H1 (cell line): ENCODE measurements at regions not wholly inside any gene's neighbourhood (a gene's known extent, or its start where the extent isn't known, plus 50 kb on each side); places are given as distances from the start of the nearest gene placed in this dataset.

Source experiments
- CTCF ChIA-PET: fragments of 300-600 bp; sonication (Branson Sonifier 250); formaldehyde crosslinking; loops from one replicate; lab custom pipeline; 2021; ENCODE audit not compliant: partially characterized antibody; lab: Charles Lee
- POLR2A ChIA-PET: fragments of 300-600 bp; sonication (Branson Sonifier 250); formaldehyde crosslinking; loops from one replicate; lab custom pipeline; 2021; ENCODE audit warnings: inconsistent platforms; ENCODE audit not compliant: partially characterized antibody; lab: Charles Lee
- DNase-seq, 2 experiments: peaks; one replicate each; pipeline versions ENCODE4 v3.0.0 to v3.0.0-alpha.2; 2010 to 2022; ENCODE audit warnings: low spot score in 2 of 2, low read depth in 1 of 2, mixed read lengths in 1 of 2
- FAIRE-seq: peaks from 2 replicates; lab custom pipeline; 2011; peaks lifted over from hg19 to GRCh38; lab: Jason Lieb, UNC
- H2AFZ ChIP-seq: 2 replicates; pipeline ENCODE4 v1.8.1; 2012; ENCODE audit warnings: low read length, inconsistent platforms
- H2AK5ac ChIP-seq: 2 replicates; pipeline ENCODE4 v1.6.1; 2013; ENCODE audit warnings: low read depth, low read length
- H2BK120ac ChIP-seq: replicated peaks from 2 replicates; pipeline ENCODE3; 2013; ENCODE audit warnings: low read depth, low read length, inconsistent platforms
- H2BK12ac ChIP-seq: 2 replicates; pipeline ENCODE4 v1.6.1; 2013; ENCODE audit warnings: low read depth, low read length
- H2BK15ac ChIP-seq: 2 replicates; pipeline ENCODE4 v1.6.1; 2013; ENCODE audit warnings: low read length
- H2BK20ac ChIP-seq: 2 replicates; pipeline ENCODE4 v1.6.1; 2013; ENCODE audit warnings: low read length
- H2BK5ac ChIP-seq: 2 replicates; pipeline ENCODE4 v1.6.1; 2013; ENCODE audit warnings: low read depth, low read length
- H3K14ac ChIP-seq: 2 replicates; pipeline ENCODE4 v1.6.1; 2013; ENCODE audit warnings: inconsistent platforms; ENCODE audit not compliant: insufficient read length
- H3K18ac ChIP-seq: 2 replicates; pipeline ENCODE4 v1.6.1; 2013; ENCODE audit warnings: low read length; ENCODE audit errors: extremely low read depth
- H3K23ac ChIP-seq: 2 replicates; pipeline ENCODE4 v1.6.1; 2013; ENCODE audit warnings: inconsistent platforms; ENCODE audit not compliant: insufficient read length
- H3K23me2 ChIP-seq: 2 replicates; pipeline ENCODE4 v1.6.1; 2013; ENCODE audit warnings: low read depth, low read length
- H3K27ac ChIP-seq: 2 replicates; pipeline ENCODE4 v1.6.1; 2011; ENCODE audit warnings: low read depth, low read length, inconsistent platforms
- H3K27me3 ChIP-seq, 4 experiments: replicated peaks in 1 of 4; 1 replicate in 1 of 4; 2 replicates in 3 of 4; pipeline versions ENCODE4 v1.6.1 to v1.8.1; 2011 to 2013; ENCODE audit warnings: low read length in 3 of 4, mild to moderate bottlenecking in 3 of 4, inconsistent platforms in 2 of 4, mixed read lengths in 2 of 4, moderate library complexity in 1 of 4; ENCODE audit not compliant: control insufficient read depth in 3 of 4, insufficient read depth in 3 of 4; ENCODE audit errors: extremely low read depth in 1 of 4
- H3K36me3 ChIP-seq, 4 experiments: 2 replicates each; pipeline versions ENCODE4 v1.6.1 to v1.8.1; 2011 to 2013; ENCODE audit warnings: mild to moderate bottlenecking in 4 of 4, low read length in 3 of 4, moderate library complexity in 2 of 4, control low read depth in 1 of 4, inconsistent platforms in 1 of 4; ENCODE audit not compliant: insufficient read depth in 4 of 4, control insufficient read depth in 2 of 4
- H3K4ac ChIP-seq: replicated peaks from 2 replicates; pipeline ENCODE3; 2013; ENCODE audit warnings: low read length, low read depth, mixed read lengths, inconsistent platforms; ENCODE audit not compliant: insufficient read length
- H3K4me1 ChIP-seq, 4 experiments: replicated peaks in 1 of 4; 1 replicate in 1 of 4; 2 replicates in 3 of 4; pipeline versions ENCODE4 v1.6.1 to v1.8.1; 2011 to 2013; ENCODE audit warnings: low read length in 3 of 4, inconsistent platforms in 2 of 4, mixed read lengths in 1 of 4; ENCODE audit not compliant: insufficient read depth in 4 of 4, control insufficient read depth in 3 of 4
- H3K4me2 ChIP-seq, 2 experiments: 2 replicates each; pipeline versions ENCODE4 v1.6.1 to v1.8.1; 2011 to 2013; ENCODE audit warnings: low read depth in 2 of 2, low read length in 2 of 2, control low read depth in 1 of 2, inconsistent platforms in 1 of 2, mild to moderate bottlenecking in 1 of 2; ENCODE audit not compliant: insufficient read depth in 1 of 2
- H3K4me3 ChIP-seq, 4 experiments: fragments of 200-600, 300-600 bp in 1 of 4; sonication (generic), shearing (Covaris generic), sonication (Bioruptor Twin) in 1 of 4; 2 replicates each; pipeline versions ENCODE4 v1.5.1 to v1.8.1; 2011 to 2016; ENCODE audit warnings: low read length in 4 of 4, low read depth in 3 of 4, control low read depth in 2 of 4, inconsistent platforms in 2 of 4, mild to moderate bottlenecking in 2 of 4, mixed read lengths in 1 of 4, moderate library complexity in 1 of 4; ENCODE audit not compliant: insufficient read depth in 2 of 4; ENCODE audit errors: extremely low read depth in 1 of 4
- H3K56ac ChIP-seq: replicated peaks from 2 replicates; pipeline ENCODE3; 2013; ENCODE audit warnings: low read depth, mild to moderate bottlenecking, mixed read lengths, low read length, inconsistent platforms; ENCODE audit not compliant: insufficient read length
- H3K79me1 ChIP-seq: 2 replicates; pipeline ENCODE4 v1.6.1; 2013; ENCODE audit warnings: low read depth, low read length, control low read depth
- H3K79me2 ChIP-seq, 2 experiments: 2 replicates each; pipeline versions ENCODE4 v1.6.1 to v1.8.1; 2012 to 2013; ENCODE audit warnings: low read length in 2 of 2, mild to moderate bottlenecking in 2 of 2, inconsistent platforms in 1 of 2; ENCODE audit not compliant: insufficient read depth in 2 of 2, control insufficient read depth in 1 of 2
- H3K9ac ChIP-seq, 4 experiments: replicated peaks in 1 of 4; 1 replicate in 1 of 4; 2 replicates in 3 of 4; pipeline versions ENCODE4 v1.6.1 to v1.8.1; 2011 to 2013; ENCODE audit warnings: low read depth in 3 of 4, low read length in 3 of 4, control low read depth in 2 of 4, mild to moderate bottlenecking in 2 of 4, moderate library complexity in 2 of 4, inconsistent platforms in 1 of 4; ENCODE audit errors: extremely low read depth in 1 of 4
- H3K9me3 ChIP-seq, 2 experiments: 2 replicates each; pipeline versions ENCODE4 v1.6.1 to v1.8.1; 2012 to 2013; ENCODE audit warnings: mild to moderate bottlenecking in 2 of 2, moderate library complexity in 2 of 2, control low read depth in 1 of 2, inconsistent platforms in 1 of 2, low read depth in 1 of 2, low read length in 1 of 2, mixed read lengths in 1 of 2; ENCODE audit not compliant: insufficient read depth in 2 of 2
- H4K20me1 ChIP-seq, 2 experiments: replicated peaks in 1 of 2; 2 replicates each; pipeline versions ENCODE3 to v1.8.1; 2011 to 2013; ENCODE audit warnings: inconsistent platforms in 2 of 2, low read length in 2 of 2, mild to moderate bottlenecking in 1 of 2; ENCODE audit not compliant: insufficient read depth in 2 of 2, control insufficient read depth in 1 of 2
- H4K5ac ChIP-seq: 2 replicates; pipeline ENCODE4 v1.6.1; 2013; ENCODE audit warnings: low read length, low read depth, mixed read lengths, inconsistent platforms; ENCODE audit not compliant: insufficient read length
- H4K8ac ChIP-seq: 2 replicates; pipeline ENCODE4 v1.8.0; 2013; ENCODE audit warnings: mild to moderate bottlenecking, moderate library complexity, low read length, inconsistent platforms; ENCODE audit not compliant: insufficient read depth; ENCODE audit errors: extremely low read depth
- H4K91ac ChIP-seq: replicated peaks from 2 replicates; pipeline ENCODE3; 2013; ENCODE audit warnings: low read length, mixed read lengths, inconsistent platforms; ENCODE audit not compliant: insufficient read length
- BCL11A ChIP-seq, 2 experiments: IDR thresholded peaks; one replicate each; pipeline ENCODE4 v1.6.1; 2011; ENCODE audit warnings: low read depth in 2 of 2, low read length in 2 of 2, mild to moderate bottlenecking in 2 of 2
- CBX5 ChIP-seq: fragments of 300-800, 300-1000 bp; sonication (generic); IDR thresholded peaks from 2 replicates; pipeline ENCODE4 v1.7.1; 2016; ENCODE audit warnings: antibody characterized with exemption, low read length, low read depth
- CHD2 ChIP-seq: IDR thresholded peaks from 2 replicates; pipeline ENCODE4 v1.6.1; 2012; ENCODE audit warnings: low read length, improper control_type of control experiment
- CREB1 ChIP-seq: IDR thresholded peaks from 2 replicates; pipeline ENCODE4 v1.6.1; 2012; ENCODE audit warnings: inconsistent platforms
- EZH2 ChIP-seq: fragments of 200-600 bp; sonication (generic); IDR thresholded peaks from 2 replicates; pipeline ENCODE4 v1.7.1; 2012; ENCODE audit warnings: low read depth, mild to moderate bottlenecking, moderate library complexity, low read length, inconsistent platforms; ENCODE audit not compliant: severe bottlenecking
- GTF2F1 ChIP-seq: IDR thresholded peaks from 2 replicates; pipeline ENCODE4 v1.6.1; 2012; ENCODE audit warnings: low read depth, low read length, improper control_type of control experiment, borderline replicate concordance
- HDAC2 ChIP-seq, 2 experiments: fragments of 300-600 bp in 1 of 2; sonication (generic) in 1 of 2; IDR thresholded peaks; 2 replicates each; pipeline ENCODE4 v1.6.1; 2011 to 2012; ENCODE audit warnings: low read depth in 2 of 2, low read length in 2 of 2, mild to moderate bottlenecking in 2 of 2, moderate library complexity in 2 of 2, borderline replicate concordance in 1 of 2, inconsistent platforms in 1 of 2
- MAFK ChIP-seq: IDR thresholded peaks from 2 replicates; pipeline ENCODE4 v1.6.1; 2012; ENCODE audit warnings: low read depth, mild to moderate bottlenecking, improper control_type of control experiment, low read length
- POLR2A ChIP-seq, 2 experiments: IDR thresholded peaks; 1 replicate in 1 of 2; 2 replicates in 1 of 2; pipeline ENCODE4 v1.6.1; 2011; ENCODE audit warnings: low read depth in 2 of 2, low read length in 2 of 2, mild to moderate bottlenecking in 2 of 2; ENCODE audit errors: control extremely low read depth in 1 of 2
- RFX5 ChIP-seq: IDR thresholded peaks from 2 replicates; pipeline ENCODE4 v1.6.1; 2011; ENCODE audit warnings: low read depth, low read length, improper control_type of control experiment, borderline replicate concordance
- SP4 ChIP-seq: IDR thresholded peaks from 2 replicates; pipeline ENCODE4 v1.6.1; 2012; ENCODE audit warnings: low read length, inconsistent platforms
- TAF7 ChIP-seq: optimal IDR thresholded peaks from 2 replicates; pipeline ENCODE3; 2011; ENCODE audit warnings: low read depth, mild to moderate bottlenecking, inconsistent platforms, low read length, moderate library complexity, borderline replicate concordance
- TEAD4 ChIP-seq: IDR thresholded peaks from 2 replicates; pipeline ENCODE4 v1.6.1; 2012; ENCODE audit warnings: low read depth, low read length, inconsistent platforms, mixed read lengths
- ZNF274 ChIP-seq: IDR thresholded peaks from 2 replicates; pipeline ENCODE4 v1.7.0; 2012; ENCODE audit warnings: low read length, borderline replicate concordance; ENCODE audit errors: extremely low read depth
- WGBS, 2 experiments: shearing (Covaris generic) in 1 of 2; methylation state at CpG; one replicate each; pipeline versions ENCODE4 v1.1.6 to v1.1.7; 2013 to 2015; ENCODE audit warnings: low lambda C conversion rate in 2 of 2, mixed read lengths in 2 of 2, inconsistent platforms in 1 of 2, low coverage in 1 of 2, missing lambda C conversion rate in 1 of 2; ENCODE audit not compliant: insufficient replicate concordance in 2 of 2, insufficient coverage in 1 of 2, insufficient read length in 1 of 2; ENCODE audit errors: extremely low coverage in 1 of 2, missing lambda C conversion rate in 1 of 2; 5-methylcytosine and 5-hydroxymethylcytosine counted together
- TF ChIP-seq, protein P1 (sequence below): IDR thresholded peaks from 2 replicates; pipeline ENCODE4 v1.6.1; 2012; ENCODE audit warnings: low read length, inconsistent platforms

DNA sequence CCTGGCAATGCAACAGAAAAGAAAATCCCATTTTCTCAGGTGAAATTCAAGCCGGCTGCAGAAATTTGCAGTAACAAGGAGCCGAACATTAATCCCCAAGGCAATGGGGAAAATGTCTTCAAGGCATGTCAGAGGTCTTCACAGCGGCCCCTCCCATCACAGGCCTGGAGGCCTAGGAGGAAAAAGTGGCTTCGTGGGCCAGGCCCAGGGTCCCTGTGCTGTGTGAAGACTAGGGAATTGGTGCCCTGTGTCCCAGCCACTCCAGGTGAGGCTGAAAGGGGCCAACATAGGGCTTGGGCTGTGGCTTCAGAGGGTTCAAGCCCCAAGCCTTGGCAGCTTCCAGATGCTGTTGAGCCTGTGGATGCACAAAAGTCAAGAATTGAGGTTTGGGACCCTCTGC is 111.7 kb downstream of the CD24 start:
- DNase-seq (no peak), FAIRE-seq (no peak)
- Histone ChIP-seq H2AK5ac (no peak overlapping the region), H4K8ac (no peak overlapping the region), H3K56ac (no peak overlapping the region), H4K20me1 (no peaks in the 10 kb centered on the region), H2AFZ (no peak overlapping the region), H3K23me2 (no peaks in the 10 kb centered on the region), H3K9ac (no peak overlapping the region), H3K79me2 (no peaks in the 10 kb centered on the region), H3K4ac (no peak overlapping the region), H3K9me3 (peaks cover 36 to 41% of the 10 kb centered on the region in 2 experiments), H3K27me3 (no peaks in the 10 kb centered on the region), H3K4me2 (no peak overlapping the region), H3K18ac (no peak overlapping the region), H3K36me3 (no peaks in the 10 kb centered on the region), H2BK120ac (no peak overlapping the region), H3K14ac (no peak overlapping the region), H3K23ac (no peak overlapping the region), H4K91ac (no peak overlapping the region), H2BK15ac (no peak overlapping the region), H3K79me1 (no peaks in the 10 kb centered on the region), H4K5ac (no peak overlapping the region), H3K4me3 (no peak overlapping the region), H2BK5ac (no peak overlapping the region), H2BK12ac (no peak overlapping the region), H3K4me1 (peaks cover 4 to 10% (median 6%) of the 10 kb centered on the region in 4 experiments), H2BK20ac (no peak overlapping the region), H3K27ac (no peak overlapping the region)
- POLR2A ChIA-PET, result no interaction called here
- 95% methylated on average over 4 of the region's 4 CpGs; no CpG with 5 or more reads in 1 of the 2 experiments for WGBS, 2 experiments
- CTCF ChIA-PET, result no interaction called here
- TF ChIP-seq CREB1, result no peak
- no peak for TF ChIP-seq CHD2
- no peak for TF ChIP-seq POLR2A (IDR thresholded peaks at IDR 0.05; ENCODE audit: control extremely low read depth in 1 of 2, low read depth in 2 of 2, low read length in 2 of 2)
- no peak for TF ChIP-seq HDAC2 (IDR thresholded peaks at IDR 0.05; ENCODE audit: borderline replicate concordance in 1 of 2, low read depth in 2 of 2, low read length in 2 of 2)
- TF ChIP-seq MAFK, result no peak
- no peak for TF ChIP-seq SP4
- no peak for TF ChIP-seq BCL11A (IDR thresholded peaks at IDR 0.05; ENCODE audit: low read depth in 2 of 2, low read length in 2 of 2)
- no peak for TF ChIP-seq RFX5
- no peak for TF ChIP-seq EZH2
- no peak for TF ChIP-seq ZNF274
- TF ChIP-seq TEAD4, result no peak
- no peak for TF ChIP-seq GTF2F1
- no peak for TF ChIP-seq CBX5
- no peak for TF ChIP-seq TAF7
- TF ChIP-seq, protein P1, sequence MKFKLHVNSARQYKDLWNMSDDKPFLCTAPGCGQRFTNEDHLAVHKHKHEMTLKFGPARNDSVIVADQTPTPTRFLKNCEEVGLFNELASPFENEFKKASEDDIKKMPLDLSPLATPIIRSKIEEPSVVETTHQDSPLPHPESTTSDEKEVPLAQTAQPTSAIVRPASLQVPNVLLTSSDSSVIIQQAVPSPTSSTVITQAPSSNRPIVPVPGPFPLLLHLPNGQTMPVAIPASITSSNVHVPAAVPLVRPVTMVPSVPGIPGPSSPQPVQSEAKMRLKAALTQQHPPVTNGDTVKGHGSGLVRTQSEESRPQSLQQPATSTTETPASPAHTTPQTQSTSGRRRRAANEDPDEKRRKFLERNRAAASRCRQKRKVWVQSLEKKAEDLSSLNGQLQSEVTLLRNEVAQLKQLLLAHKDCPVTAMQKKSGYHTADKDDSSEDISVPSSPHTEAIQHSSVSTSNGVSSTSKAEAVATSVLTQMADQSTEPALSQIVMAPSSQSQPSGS, result no peak
